ENCODE measurements at regions not wholly inside any gene's neighbourhood (a gene's known extent, or its start where the extent isn't known, plus 50 kb on each side); places are given as distances from the start of the nearest gene placed in this dataset.

DNA sequence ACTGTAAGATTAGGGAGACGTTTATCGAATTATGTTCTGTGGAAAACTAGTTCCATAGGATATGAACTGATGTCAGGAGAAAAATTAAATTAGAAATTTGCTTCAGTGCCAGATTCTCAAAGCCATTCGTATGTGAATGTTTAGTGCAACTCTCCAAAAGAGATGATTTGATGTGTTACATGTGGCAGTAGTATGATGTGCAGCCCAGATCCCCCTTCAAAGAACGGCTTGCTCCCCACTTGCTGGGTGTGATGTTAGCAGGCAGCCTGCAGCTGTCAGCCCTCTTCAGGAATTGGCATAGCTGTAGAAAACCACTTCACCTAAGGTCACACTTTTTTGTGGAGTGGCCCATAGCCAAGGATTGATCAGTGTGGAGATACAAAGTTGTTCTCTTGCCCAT lies 127.0 kb upstream of the CCDC54 start:
- no peak for DNase-seq

DNA sequence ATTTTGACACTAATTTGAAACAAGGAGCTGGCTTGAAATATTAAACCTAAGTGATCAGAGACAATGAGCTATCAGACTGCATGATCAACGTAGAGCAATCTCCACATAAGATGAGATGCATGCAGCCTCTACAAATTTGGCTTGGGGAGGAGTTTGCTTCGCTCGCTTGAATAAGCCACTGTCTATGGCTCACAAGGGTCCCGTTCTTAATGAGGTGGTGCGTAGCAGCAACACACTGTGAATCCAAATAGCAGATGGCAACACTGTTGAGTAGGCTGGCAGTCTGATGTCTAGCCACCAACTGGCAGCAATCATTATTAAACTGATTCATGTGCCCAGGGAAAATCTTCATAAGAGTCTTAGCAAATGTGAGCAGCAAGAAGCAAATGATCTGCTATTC lies 125.4 kb upstream of the CCDC54 start:
- DNase-seq = no peak

DNA sequence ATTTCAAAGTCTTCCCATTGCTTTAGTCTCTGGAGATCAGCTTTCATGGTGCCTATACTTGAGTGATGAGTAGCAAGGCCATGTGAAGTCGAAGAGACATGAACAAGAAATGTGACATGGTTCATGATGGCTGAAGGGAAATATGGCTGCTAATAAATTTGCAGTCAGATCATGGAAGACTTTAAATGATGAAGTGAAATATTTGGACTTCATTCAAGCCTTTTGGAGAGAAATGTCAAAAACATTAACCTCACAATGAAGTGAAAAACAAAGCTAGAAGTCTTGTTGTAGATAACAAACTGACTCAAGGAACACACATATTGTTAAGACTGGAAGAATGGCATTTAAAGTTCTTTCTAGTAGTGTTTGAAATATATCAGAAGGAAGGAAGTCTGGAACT lies 120.3 kb upstream of the CCDC54 start:
- no peak for DNase-seq

DNA sequence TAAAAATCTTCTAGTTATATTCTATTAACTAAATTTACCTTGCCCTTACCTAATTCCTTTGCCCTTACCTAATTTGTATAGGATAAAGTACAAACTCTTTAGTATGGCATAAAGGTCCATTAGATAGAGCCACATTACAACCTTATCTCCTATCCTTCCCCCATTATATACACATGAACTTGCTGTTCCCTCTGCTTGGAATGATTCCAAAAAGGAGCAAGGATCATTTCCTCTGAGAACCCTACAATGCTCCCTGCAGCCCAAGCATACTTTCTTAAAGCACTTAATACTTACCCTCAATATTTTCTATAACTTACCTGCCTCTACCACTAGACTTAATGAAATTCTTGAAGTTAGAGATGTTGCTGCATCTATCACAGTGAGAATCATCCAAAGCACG lies 118.9 kb upstream of the CCDC54 start:
- DNase-seq = no peak

DNA sequence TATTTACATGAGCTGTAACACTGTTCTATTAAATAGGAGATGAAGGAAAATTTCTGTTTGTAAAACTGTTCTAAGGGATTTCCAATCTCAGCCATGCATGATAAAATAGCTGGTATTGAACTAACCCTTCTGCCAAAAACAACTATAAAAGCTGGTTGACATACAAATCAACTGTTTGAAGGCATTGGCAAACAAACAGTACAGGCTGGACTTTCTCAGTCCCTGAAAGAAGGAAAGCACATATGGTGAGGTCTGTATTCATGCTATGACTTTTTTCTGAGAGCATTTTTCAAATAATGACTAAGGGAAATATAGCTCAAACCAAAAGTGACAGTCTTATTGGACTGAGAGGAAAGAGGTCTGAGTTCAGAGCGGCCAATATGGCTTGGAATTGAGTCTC lies 117.0 kb upstream of the CCDC54 start:
- DNase-seq = no peak

DNA sequence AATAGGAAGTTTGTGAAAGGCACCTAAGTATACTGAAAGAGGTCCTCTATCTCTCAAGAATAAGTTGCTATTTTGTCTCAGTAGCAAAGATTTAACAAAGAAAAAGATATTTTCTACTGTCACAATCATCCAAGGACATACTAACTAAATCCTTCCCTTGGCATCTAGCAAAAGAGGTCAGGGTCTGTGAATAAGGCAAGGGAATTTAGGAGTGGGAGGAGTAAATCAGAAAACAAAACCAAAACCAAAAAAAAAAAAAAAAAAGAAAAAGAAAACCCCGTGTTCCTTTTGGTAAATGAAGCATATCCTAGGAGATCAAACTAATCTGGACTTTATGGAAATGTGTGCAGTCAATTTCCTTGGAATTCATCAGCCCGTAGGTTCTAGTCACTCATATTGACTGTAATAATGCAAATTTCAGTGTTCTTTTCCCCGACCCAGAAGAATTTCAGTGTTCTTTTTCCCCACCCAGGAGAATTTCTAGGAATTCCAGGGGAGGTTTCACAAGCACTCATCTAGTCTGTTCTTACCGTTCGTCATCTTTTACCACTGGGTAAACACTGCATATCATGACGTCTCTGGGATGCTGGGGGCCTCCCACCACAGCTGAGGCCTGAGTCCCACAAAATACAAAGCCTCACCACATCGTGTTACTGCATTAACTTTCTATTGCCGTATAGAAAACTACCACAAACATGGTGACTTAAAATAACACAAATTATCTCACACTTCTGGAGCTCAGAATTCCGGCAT lies 113.8 kb upstream of the CCDC54 start:
- no peak for DNase-seq

DNA sequence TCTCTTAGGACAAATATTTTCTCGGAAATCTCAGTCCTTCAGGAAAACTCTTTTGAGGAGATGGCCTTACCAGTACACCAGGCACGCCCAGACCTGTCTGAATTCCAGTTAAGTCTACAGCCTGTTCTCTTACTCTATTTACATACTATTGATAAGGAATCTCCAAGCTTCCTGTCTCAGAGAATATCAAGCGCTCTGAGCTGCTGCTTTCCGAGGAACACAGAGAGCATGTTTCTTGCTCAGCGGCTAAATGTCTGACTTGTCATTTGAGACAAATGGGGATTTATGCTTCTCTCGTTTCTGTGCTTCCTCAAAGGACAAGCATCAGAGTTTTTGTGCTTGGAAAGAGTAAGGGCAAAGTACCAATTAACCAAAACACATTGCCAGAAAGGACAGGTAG lies 112.4 kb upstream of the CCDC54 start:
- DNase-seq = no peak

DNA sequence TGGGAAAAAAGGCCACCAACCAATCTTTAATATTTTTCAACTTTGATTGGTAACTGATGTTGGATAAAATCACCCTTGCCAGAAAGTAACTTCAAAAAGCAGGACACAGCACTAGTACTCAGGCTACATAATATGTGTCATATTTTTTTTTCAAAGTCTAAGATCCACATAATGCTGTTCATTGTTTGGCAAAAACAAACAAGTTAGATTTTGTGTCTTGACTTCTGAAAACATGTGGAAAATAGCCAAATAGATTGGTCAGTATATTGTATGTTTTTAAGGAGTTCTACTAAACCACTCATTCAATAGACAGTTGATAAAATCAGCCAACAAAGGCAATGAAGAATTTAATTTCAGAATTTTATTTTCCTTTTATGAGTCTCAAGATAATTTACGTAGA lies 111.7 kb upstream of the CCDC54 start:
- DNase-seq = no peak

DNA sequence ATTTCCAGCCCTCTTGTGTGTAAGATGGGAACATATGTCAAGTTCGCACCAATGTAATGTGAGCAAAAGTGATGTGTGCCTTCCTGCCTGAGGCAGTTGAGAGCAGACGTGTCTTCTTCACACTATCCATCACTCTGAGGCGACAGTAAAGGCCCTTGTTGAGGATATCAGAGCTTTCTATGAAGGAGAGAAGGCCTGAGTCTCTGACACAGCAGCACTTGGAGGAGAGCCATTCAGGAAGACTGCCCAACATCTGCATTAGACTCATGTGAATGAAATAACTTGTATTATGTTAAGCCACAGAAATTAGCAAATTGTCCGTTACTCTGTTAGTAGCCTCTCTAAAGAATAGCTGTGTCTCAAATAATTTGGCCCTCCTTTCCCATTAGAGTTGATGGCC lies 108.8 kb upstream of the CCDC54 start:
- no peak for DNase-seq

DNA sequence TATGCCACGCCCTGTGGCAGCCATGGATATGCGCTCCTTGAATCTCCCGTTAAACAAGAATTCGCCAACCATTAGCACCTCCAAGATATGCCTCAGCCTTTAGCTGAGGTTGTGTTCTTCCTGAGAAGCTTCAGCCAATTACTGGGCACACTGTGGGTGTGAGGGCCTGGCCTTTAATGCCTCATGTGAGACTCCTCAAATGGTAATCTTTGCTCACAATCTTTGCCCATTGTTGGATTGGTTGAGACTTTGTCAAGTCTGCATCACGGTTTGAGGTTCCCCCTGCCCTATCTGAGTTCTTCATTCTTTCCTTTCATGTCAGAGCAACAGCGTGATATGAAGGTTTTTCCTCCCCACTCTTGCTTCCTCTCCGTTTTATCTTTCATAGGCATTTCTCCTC lies 108.1 kb upstream of the CCDC54 start:
- DNase-seq = no peak

DNA sequence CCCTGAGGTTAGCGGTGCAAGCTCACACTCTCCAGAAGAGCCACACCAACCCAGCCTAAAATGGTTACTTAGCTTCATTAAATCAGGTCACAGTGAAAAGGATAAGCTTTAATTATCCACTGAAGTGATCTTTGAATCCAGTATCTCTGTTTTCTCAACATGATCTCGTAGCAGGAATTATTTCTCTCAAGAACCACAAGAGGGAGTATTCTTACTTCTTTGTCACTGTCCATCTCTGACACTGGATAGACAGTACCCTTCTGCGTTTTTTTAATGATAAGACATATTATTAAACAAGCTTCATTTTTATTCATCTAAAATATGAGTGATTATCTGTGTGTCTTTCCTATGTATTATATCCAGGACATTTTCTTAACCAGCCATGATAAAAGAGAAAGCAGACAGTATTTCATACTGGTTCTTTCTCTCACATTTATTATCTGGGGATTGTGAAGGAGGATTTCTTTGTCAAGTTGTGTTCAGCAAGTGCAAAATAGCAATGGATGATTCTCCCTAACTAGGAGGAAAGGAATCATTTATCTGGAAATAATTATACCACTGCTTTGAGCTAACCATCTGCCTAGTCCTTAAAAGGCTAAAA lies 105.4 kb upstream of the CCDC54 start:
- peak; percentile 48 for DNase-seq

DNA sequence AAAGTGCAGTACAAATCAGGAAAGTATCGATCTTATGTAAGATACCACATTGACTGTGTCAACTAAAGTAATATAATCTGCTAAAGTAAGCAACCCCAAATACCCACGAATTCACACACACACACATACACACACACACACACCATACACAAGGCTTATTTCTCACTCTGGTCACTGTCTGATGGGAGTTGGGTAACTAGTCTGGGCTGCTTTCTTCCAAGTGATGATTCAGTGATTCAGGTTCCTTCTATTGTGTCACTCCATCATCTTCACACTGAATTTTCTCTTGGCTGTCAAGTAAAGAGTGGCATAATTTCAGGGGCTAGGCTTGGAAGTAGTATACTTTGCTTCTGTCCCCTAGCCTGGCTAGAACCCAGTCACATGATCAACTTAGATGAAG lies 104.8 kb upstream of the CCDC54 start:
- DNase-seq = no peak

DNA sequence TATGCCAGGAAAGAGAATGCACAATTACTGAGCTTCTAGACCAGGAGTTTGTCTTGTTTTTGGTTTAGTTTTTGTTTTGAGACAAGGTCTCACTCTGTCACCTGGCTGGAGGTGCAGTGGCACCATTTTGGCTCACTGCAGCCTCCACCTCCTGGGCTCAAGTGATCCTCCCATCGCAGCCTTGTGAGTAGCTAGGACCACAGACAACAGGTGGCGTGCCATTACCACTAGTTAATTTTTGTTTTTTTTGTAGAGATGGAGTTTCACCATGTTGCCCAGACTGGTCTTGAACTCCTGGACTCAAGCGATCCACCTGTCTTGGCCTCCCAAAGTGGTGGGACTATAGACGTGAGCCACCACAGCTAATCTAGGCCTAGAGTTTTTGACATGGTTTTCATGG lies 104.4 kb upstream of the CCDC54 start:
- no peak for DNase-seq

DNA sequence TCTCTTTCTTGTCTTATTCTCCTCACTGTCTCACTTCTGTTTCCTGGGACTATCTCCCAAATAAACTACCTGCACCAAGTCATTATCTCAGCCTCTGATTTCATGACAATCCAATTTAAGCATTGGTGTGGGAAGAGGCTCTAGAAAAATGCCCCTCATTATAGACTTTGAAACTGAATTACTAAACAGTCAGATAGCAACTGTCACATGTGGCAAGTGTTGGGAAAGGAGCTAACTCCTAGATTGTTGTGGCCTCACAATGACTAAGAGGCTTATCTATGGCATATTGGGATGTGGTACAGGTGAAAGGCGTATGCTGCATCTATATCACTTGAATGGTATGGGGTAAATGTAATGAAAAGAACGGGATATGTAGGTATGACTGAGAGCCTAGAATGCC lies 103.5 kb upstream of the CCDC54 start:
- no peak for DNase-seq

DNA sequence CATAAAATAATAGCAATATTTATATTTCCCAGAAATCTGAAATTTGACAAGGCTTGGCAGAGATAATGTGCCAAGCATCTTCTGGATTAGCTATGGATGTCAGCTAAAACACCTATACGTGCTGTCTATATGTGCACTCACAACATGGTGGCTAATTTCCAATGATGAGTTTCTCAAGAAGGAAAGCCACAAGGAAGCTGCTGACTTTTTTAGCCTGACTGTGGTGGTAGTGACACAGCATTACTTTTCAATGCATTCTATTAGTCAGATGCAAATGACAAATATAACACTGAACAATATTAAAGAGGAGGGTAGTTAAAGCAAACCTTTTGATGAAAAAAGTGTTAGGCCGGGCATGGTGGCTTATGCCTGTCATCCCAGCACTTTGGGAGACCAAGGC lies 101.7 kb upstream of the CCDC54 start:
- no peak for DNase-seq

DNA sequence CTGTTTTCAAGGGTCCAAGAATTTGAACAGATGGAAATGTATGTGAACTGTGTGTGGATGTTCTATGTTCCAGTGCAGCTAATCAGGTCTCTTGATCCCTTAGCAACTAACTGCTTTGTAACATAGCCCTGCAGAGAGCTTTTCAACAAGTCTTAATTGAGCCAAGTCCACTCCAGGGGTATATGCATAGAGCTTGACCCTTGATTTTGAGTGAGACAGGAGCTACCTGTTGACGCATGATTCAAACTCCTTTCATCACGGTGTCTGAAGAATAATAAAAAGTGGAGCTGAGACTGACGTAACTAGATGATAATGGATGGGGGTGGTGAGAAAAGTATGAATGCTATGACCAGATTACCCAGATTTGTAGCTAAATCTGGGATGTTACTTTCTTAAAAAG lies 93.3 kb upstream of the CCDC54 start:
- no peak for DNase-seq

DNA sequence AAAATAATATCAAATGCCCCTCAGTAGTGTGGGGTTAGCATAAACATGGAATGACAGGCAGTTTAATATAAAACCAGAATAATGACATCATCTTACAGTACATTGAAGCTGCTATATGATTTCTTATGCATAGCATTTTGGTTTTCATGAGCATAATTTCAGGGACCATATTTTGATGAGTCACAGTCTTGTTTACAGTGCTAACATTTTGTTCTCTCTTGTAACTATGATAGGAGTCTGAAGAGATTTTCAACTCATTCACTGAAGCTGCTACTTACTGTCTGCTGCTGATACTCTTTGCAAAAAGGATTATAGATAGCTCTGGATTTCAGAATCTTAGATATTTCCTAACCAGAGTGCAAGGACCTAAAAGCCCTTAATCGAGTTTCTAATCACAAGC lies 92.6 kb upstream of the CCDC54 start:
- DNase-seq = no peak

DNA sequence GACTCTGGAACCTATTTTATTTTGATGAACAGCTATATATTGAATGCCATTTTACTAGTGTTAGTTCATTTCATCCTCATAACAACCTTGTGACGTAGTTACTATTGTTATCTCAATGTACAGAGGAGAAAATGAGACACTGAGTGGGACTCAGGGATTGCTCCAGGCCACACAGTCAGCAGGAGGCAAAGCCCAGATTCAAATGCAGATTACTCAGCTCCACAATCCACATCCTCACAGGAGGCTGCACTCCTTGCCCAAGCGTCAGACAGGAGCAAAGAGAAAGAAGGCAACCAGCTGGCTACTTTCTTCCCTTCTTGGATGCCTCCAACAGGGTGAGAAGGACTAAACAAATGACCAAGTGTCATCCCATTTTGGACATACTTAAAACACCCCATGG lies 92.0 kb upstream of the CCDC54 start:
- DNase-seq = no peak

DNA sequence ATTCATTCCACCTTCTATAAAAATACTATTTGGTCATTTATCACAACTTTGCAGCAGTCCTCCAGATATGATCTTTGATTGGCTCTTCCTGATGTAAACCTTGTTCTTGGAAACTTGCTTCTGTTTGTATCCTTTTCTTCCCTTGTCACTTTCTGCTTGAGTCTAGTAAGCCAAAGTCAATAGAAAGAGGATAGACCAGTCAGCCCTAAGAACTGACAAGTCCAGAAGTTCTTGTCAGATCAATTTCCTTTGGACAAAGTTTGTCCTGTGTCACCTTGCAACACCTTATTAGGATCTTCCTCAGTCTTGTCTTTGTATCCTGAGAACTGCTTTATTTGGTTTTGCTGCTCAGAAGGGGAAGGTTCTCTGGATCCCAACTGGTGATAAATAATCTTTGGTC lies 87.9 kb upstream of the CCDC54 start:
- DNase-seq = no peak

DNA sequence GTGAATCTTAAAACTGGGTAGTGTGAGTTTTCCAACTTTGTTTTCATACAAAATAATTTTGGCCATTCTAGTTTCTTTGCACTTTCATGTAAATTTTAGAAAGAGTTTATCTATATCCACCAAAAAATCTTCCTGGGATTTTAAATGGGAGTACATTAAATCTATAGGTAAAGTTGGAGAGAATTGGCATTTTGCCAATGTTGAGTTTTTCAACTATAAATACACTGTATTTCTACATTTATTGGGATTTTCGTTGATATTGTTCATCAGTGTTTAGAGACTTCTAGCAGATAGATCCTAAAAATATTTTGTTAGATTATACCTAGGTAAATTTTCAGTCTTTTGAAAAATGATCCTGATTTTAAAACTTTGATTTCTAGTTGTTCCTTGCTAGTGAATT lies 83.1 kb upstream of the CCDC54 start:
- DNase-seq = no peak

DNA sequence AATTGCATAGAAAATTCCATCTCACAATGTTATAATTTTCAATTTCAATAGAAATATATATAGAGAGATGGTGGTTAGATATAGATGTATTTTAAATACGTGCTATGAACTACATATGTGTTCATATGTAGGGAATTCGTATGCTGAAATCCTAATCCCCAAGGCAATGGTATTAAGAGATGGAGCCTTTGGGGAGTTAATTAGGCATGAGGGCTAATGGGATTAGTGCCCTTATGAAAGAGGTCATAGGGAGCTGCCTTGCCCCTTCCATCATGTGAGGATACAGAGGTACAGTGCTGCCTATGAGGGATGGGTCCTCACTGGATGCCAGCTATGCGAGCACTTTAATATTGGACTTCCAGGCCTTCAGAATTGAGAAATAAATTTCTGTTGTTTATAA lies 79.6 kb upstream of the CCDC54 start:
- DNase-seq = peak; percentile 18

DNA sequence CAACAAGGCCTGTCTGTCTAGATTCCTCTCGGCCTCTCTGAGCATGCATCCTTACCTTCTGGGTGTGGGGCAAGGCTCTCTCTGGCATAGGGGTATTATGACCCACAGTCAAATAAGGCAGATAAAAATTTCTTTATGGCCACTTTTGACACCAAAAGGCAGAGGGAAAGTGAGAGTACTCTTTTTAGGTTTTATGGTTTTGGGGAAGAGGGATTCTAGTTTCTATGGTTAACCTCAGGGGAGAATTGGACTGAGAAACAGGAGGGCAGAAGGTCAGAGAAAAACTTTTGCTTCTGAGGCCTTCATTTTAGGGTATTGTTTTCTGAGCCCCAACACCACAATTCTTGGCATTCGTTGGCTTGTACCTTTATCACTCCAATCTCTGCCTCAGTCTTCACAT lies 70.0 kb upstream of the CCDC54 start:
- DNase-seq = no peak

DNA sequence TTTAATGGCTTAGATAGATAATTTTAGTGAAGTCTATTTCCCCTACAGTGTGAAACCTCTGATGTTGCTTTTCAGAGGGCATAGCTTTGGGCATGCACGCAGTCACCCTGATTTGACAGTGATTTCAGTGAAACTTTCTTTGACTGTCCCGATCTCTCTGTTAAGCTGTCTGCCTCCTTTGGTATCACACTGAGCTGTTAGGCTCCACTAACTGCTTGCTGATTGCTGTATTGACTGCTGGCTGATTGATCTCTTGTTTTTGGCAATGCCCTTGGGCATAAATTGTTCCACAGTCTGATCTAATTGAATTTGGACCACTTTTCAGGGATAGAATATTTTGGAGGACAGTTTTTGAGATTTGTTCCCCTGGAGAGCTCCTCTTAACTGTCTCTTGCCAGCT lies 68.5 kb upstream of the CCDC54 start:
- no peak for DNase-seq

DNA sequence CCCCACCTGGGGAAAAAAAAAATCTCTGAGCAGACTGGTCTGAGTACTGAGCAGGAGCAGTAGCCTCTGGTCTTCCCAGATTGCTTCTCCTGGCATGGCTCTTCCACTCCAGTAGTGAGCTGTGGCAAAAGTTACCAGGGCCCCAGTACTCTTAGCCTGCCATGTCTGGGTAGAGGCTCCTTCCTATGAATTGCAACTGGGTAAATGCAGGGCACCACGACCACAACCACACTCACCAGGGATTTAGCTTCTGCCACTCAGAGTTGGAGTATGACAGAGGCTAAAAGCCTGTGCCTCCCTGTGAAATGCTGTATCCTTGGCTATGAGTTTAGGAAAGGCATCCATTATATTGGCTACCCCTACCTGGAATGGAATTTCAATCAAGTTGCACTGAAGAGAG lies 67.9 kb upstream of the CCDC54 start:
- DNase-seq = no peak

DNA sequence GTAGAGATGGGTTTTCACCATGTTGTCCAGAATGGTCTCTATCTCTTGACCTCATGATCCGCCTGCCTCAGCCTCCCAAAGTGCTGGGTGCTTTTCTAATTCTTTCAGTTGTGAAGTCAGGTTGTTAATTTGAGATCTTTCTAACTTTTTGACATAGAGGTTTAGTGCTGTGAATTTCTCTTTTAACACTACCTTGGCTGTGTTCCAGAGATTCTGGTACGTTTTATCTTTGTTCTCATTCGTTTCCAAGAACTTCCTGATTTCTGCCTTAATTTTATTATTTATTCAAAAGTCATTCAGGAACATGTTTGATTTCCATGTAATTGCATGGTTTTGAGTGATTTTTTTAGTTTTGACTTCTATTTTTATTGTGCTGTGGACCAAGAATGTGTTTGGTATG lies 63.5 kb upstream of the CCDC54 start:
- DNase-seq = no peak
